Endodermal cell (in vitro differentiated cells): ENCODE measurements at regions not wholly inside any gene's neighbourhood (a gene's known extent, or its start where the extent isn't known, plus 50 kb on each side); places are given as distances from the start of the nearest gene placed in this dataset.

ENCODE experiments used
- DNase-seq: peaks from one replicate; pipeline ENCODE4 v3.0.0-alpha.2; 2017
- H3K27ac ChIP-seq: 2 replicates; pipeline ENCODE4 v1.5.1; 2013; ENCODE audit warnings: mild to moderate bottlenecking, low read depth, low read length, moderate library complexity
- H3K27me3 ChIP-seq: 2 replicates; pipeline ENCODE4 v1.6.1; 2013; ENCODE audit warnings: mild to moderate bottlenecking, low read length, moderate library complexity; ENCODE audit not compliant: insufficient read depth, control insufficient read depth, poor library complexity, severe bottlenecking
- H3K36me3 ChIP-seq: 2 replicates; pipeline ENCODE4 v1.7.0; 2013; ENCODE audit warnings: mild to moderate bottlenecking, low read length, moderate library complexity; ENCODE audit not compliant: control insufficient read depth, insufficient read depth
- H3K4me1 ChIP-seq: one replicate; pipeline ENCODE4 v1.7.0; 2013; ENCODE audit warnings: low read length; ENCODE audit not compliant: control insufficient read depth, insufficient read depth
- H3K4me3 ChIP-seq: 2 replicates; pipeline ENCODE4 v1.5.1; 2013; ENCODE audit warnings: mild to moderate bottlenecking, low read length, moderate library complexity
- H3K9ac ChIP-seq: 2 replicates; pipeline ENCODE4 v1.6.1; 2013; ENCODE audit warnings: mild to moderate bottlenecking, low read length, moderate library complexity; ENCODE audit not compliant: poor library complexity, severe bottlenecking; ENCODE audit errors: extremely low read depth
- H3K9me3 ChIP-seq: 2 replicates; pipeline ENCODE4 v1.6.1; 2013; ENCODE audit warnings: mild to moderate bottlenecking, low read length, moderate library complexity; ENCODE audit not compliant: control insufficient read depth
- H3K27ac Mint-ChIP-seq: 2 replicates; pipeline ENCODE4 v1.8.0; 2020; ENCODE audit warnings: mixed read lengths
- H3K27me3 Mint-ChIP-seq: 2 replicates; pipeline ENCODE4 v1.8.0; 2021; ENCODE audit warnings: mild to moderate bottlenecking, mixed read lengths; ENCODE audit not compliant: insufficient read depth
- H3K36me3 Mint-ChIP-seq: 2 replicates; pipeline ENCODE4 v1.8.0; 2020; ENCODE audit warnings: low read depth, mixed read lengths
- H3K4me1 Mint-ChIP-seq: 2 replicates; pipeline ENCODE4 v1.8.0; 2020; ENCODE audit warnings: mixed read lengths
- H3K4me3 Mint-ChIP-seq: 2 replicates; pipeline ENCODE4 v1.8.0; 2020; ENCODE audit warnings: mild to moderate bottlenecking, moderate library complexity, mixed read lengths
- H3K9me3 Mint-ChIP-seq: 2 replicates; pipeline ENCODE4 v1.8.0; 2020; ENCODE audit warnings: mild to moderate bottlenecking, mixed read lengths
- CTCF ChIP-seq: fragments of 200-600 bp; sonication (generic); conservative IDR thresholded peaks from 2 replicates; pipeline ENCODE4 v1.5.0; 2021; ENCODE audit warnings: antibody characterized with exemption, mild to moderate bottlenecking
- WGBS, 2 experiments: methylation state at CpG; one replicate each; pipeline versions ENCODE4 v1.1.5 to v1.1.7; 2013; ENCODE audit warnings: missing lambda C conversion rate in 2 of 2, mixed read lengths in 1 of 2; ENCODE audit not compliant: insufficient coverage in 1 of 2, insufficient read length in 1 of 2; 5-methylcytosine and 5-hydroxymethylcytosine counted together

GRCh38 chr9:108139900-108140299 lies 650.3 kb upstream of the KLF4 start:
- no peaks in the 10 kb centered on the region for H3K27me3 ChIP-seq
- Mint-ChIP-seq H3K4me1 (peaks cover 2% of the 10 kb centered on the region), H3K9me3 (no peaks in the 10 kb centered on the region), H3K36me3 (no peaks in the 10 kb centered on the region), H3K4me3 (no peak overlapping the region), H3K27me3 (peaks cover 1% of the 10 kb centered on the region), H3K27ac (no peak overlapping the region)
- H3K4me3 ChIP-seq, result no peak overlapping the region
- no peaks in the 10 kb centered on the region for H3K4me1 ChIP-seq
- no peak overlapping the region for H3K27ac ChIP-seq
- TF ChIP-seq CTCF, result no peak
- H3K36me3 ChIP-seq, result no peaks in the 10 kb centered on the region
- H3K9ac ChIP-seq, result no peak overlapping the region
- H3K9me3 ChIP-seq, result no peaks in the 10 kb centered on the region
- WGBS, 2 experiments, result 97% methylated on average over 2 of the region's 2 CpGs; no CpG with 5 or more reads in 1 of the 2 experiments
- no peak for DNase-seq

GRCh38 chr9:108138516-108138915 lies 648.9 kb upstream of the KLF4 start:
- H3K36me3 Mint-ChIP-seq, result no peaks in the 10 kb centered on the region
- 73 to 87% methylated on average over 2 of the region's 2 CpGs for WGBS, 2 experiments

GRCh38 chr9:108136656-108137055 lies 647.1 kb upstream of the KLF4 start:
- H3K9ac ChIP-seq, result no peak overlapping the region
- H3K27me3 Mint-ChIP-seq, result peaks cover 7% of the 10 kb centered on the region
- no peak overlapping the region for H3K27ac Mint-ChIP-seq
- no peak for TF ChIP-seq CTCF
- 86 to 91% methylated on average over 1 of the region's 1 CpG for whole genome bisulfite sequencing, 2 experiments
- no peaks in the 10 kb centered on the region for H3K9me3 Mint-ChIP-seq
- H3K4me1 Mint-ChIP-seq, result no peaks in the 10 kb centered on the region
- H3K27me3 ChIP-seq, result no peaks in the 10 kb centered on the region
- no peak overlapping the region for H3K27ac ChIP-seq
- H3K4me3 Mint-ChIP-seq, result no peak overlapping the region
- H3K36me3 Mint-ChIP-seq, result no peaks in the 10 kb centered on the region
- no peaks in the 10 kb centered on the region for H3K4me1 ChIP-seq
- H3K36me3 ChIP-seq, result no peaks in the 10 kb centered on the region
- H3K9me3 ChIP-seq, result no peaks in the 10 kb centered on the region
- H3K4me3 ChIP-seq, result no peak overlapping the region
- DNase-seq, result no peak

More at GRCh38 chr9:108138516-108138915, 648.9 kb upstream of the KLF4 start:
- no peaks in the 10 kb centered on the region for H3K36me3 ChIP-seq
- DNase-seq, result no peak
- no peak overlapping the region for H3K27ac ChIP-seq
- no peaks in the 10 kb centered on the region for H3K9me3 ChIP-seq
- H3K4me3 ChIP-seq, result no peak overlapping the region
- no peak overlapping the region for H3K4me3 Mint-ChIP-seq
- H3K9me3 Mint-ChIP-seq, result no peaks in the 10 kb centered on the region
- no peaks in the 10 kb centered on the region for H3K4me1 ChIP-seq
- no peak overlapping the region for H3K9ac ChIP-seq
- peaks cover 1% of the 10 kb centered on the region for H3K27me3 Mint-ChIP-seq
- H3K4me1 Mint-ChIP-seq, result peaks cover 2% of the 10 kb centered on the region
- no peaks in the 10 kb centered on the region for H3K27me3 ChIP-seq
- no peak for TF ChIP-seq CTCF
- no peak overlapping the region for H3K27ac Mint-ChIP-seq
